Activated T-helper 9 cell treated with anti-CD3 and anti-CD28 coated beads, Interleukin-2, amount 50 U/mL, for 16 hours (primary cell): ENCODE measurements at regions not wholly inside any gene's neighbourhood (a gene's known extent, or its start where the extent isn't known, plus 50 kb on each side); places are given as distances from the start of the nearest gene placed in this dataset.

ENCODE experiments used
- DNase-seq: peaks from one replicate; pipeline ENCODE4 v3.0.0-alpha.2; 2020; ENCODE audit warnings: low read depth

- DNase-seq = no peak
Measured at GRCh38 chr7:140242057-140243031, 65.6 kb upstream of the KDM7A start.

- DNase-seq = no peak
Measured at GRCh38 chr7:140239653-140239935, 62.8 kb upstream of the KDM7A start.

- no peak for DNase-seq
Measured at GRCh38 chr7:140238778-140239652, 62.2 kb upstream of the KDM7A start.

GRCh38 chr7:140237390-140237789 lies 60.6 kb upstream of the KDM7A start:
- no peak for DNase-seq

GRCh38 chr7:140236626-140237025 lies 59.8 kb upstream of the KDM7A start:
- no peak for DNase-seq

- no peak for DNase-seq
Measured at GRCh38 chr7:140235114-140235513, 58.3 kb upstream of the KDM7A start.

GRCh38 chr7:140232957-140233917 lies 56.5 kb upstream of the KDM7A start:
- DNase-seq = no peak

- DNase-seq = no peak
Measured at GRCh38 chr7:140231771-140232491, 55.1 kb upstream of the KDM7A start.

- DNase-seq = peak; percentile 37
Measured at GRCh38 chr7:140230861-140231770, 54.3 kb upstream of the KDM7A start.

GRCh38 chr7:140230516-140230860 lies 53.7 kb upstream of the KDM7A start:
- peak; percentile 67 for DNase-seq

- peak; percentile 34 for DNase-seq
Measured at GRCh38 chr7:140229591-140230515, 53.1 kb upstream of the KDM7A start.

- DNase-seq = no peak
Measured at GRCh38 chr7:140229101-140229525, 52.3 kb upstream of the KDM7A start.
